ENCODE measurements at regions not wholly inside any gene's neighbourhood (a gene's known extent, or its start where the extent isn't known, plus 50 kb on each side); places are given as distances from the start of the nearest gene placed in this dataset.

DNA sequence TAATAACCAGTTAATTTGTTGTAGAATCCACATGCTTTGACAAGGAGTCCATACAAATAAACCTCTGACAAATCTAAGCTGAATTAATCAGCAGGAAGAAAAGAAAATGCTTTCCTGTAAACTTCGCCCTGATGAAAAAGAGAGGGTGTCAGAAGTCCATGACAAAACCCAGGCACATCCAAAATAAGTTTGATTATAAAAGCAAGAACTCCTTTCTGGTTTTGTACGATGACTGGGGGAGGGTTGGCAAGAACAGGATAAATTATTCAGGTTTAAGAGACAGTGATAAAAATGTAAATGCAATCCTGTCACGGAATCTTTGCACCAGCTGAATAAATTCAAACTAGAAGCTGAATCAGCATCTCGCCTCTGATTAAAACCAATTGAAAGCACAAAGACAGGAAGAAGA, 469.2 kb upstream of the TNP1 start:
- DNase-seq, result no peak

DNA sequence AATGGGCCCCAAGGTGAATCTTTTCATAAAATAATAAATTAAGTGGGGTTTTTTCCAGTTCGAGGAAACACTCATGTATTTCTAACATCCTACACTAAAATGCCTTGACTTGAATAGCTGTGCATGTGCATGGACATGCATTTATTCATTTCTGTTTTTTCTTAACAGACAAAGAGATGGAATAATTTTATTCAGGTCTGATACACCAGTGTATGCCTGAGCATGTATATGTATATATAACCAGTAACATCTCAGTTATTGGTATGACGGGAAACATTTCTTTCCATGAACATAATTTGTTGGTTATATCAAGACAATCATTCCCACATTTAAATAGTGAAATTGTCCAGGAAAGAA, 468.7 kb upstream of the TNP1 start:
- DNase-seq, result no peak

DNA sequence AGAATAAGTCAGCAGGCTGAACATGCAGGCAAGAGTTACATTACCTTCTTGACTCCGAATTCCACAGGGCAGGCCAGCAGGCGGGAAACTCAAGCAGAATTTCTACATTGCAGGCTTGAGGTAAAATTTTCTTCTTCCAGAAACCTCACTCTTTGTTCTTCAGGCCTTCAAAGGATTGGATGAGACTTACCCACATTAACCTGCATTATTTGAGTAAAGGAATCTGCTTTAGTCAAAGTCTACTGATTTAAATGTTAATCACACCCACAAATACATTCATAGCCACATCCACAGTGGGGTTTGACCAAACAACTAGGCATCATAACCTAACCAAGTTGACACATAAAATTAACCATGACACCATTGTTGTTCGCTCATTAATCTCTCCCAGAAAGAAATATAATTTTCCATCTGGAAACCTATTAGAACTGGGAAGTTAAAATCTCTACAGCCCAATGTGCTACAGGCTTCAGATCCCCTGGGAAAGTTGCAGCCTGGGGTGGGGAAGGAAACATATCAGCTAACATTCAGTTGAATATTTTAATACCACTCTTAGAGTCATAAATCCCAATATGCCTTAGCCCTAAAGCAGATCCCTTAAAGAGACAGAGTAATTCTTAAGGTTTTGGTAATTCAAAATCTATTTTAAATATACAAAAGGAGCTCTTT, 468.2 kb upstream of the TNP1 start:
- no peak for DNase-seq

DNA sequence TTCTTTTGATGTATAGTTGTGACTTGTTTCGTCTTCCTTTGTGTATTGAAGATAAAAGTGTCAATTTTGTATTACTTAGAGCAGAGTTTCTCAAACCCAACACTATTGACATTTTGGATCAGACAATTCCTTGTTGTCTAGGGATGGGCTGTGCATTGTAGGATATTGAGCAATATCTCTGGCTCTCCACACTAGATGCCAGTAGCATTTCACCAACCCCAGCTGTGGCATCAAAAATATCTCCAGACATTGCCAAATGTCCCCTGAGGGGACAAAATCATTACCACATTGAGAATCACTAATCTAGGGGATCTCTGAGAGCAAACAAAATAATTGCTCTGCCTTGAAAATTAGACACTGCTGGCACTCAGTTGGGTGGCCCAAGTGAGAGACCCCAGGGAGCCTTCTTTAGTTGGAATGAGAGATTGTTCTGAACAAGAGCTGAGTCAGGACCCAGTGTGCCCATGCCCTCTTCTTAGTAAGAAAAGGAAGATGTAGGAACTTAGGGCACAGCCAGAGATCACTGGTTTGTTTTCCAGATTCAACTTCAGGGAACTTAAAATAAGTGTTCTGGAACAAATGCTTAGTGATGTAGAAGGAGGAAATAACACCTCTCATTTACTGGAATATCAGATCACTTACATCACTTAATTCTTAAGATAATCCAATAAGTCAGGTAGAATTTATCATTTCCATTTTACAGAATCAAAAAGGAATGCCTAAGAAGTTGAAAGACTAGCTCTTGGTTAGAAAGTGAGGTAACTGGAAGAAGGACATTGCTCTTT, 466.6 kb upstream of the TNP1 start:
- DNase-seq, result no peak

DNA sequence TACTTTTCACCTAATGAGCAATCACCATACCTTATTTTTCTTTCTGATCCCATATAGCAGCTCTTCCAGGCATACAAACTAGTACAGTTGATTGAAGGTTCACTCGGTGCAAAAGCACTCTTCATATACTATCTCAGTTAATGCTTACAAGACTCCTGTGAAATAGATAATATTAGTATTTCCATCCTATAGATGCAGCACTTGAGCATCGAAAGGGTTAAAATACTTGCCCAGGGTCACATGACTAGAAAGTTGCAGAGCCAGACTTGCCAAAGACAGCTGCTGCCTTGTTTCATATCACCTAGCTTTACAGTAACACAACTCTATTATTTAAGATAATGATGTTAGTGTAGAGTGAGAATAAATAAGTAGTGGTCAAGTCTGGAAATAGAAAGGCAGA, 466.0 kb upstream of the TNP1 start:
- no peak for DNase-seq

DNA sequence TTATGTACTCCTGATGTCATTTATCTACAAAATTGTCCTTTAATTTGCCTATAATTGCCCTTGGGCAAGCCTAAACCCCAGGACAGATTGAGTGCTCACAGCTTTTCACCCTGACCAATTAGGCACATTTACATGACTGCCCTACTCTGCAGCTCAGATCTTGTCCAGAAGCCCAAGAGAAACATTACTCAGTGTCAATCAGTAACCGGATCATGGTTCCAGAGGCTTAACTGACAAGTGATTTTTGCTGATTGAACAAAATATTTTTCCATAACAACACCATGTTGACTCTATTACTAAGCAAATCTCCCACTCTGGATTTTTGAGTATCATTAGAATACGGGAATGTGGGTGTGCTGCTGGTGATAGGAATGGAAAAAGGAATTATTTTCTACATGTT, 465.4 kb upstream of the TNP1 start:
- no peak for DNase-seq

DNA sequence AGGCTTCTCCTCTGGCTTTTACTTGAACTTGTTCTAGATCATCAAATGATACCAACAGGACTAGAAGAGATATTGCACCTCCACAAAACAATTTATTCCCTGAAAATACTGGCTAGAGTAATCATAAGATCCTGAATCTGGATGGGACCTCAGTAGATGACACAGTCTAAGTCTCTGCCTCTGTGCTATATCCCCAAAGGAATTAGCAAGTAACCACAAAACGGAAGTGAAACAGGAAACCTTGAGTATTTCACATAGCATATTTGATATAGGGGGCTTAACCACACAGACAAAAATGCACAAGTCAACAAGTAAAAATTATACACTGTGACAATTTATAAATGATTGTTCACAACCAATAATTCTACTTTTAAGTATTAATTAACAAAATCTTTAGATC, 456.9 kb upstream of the TNP1 start:
- DNase-seq, result no peak

DNA sequence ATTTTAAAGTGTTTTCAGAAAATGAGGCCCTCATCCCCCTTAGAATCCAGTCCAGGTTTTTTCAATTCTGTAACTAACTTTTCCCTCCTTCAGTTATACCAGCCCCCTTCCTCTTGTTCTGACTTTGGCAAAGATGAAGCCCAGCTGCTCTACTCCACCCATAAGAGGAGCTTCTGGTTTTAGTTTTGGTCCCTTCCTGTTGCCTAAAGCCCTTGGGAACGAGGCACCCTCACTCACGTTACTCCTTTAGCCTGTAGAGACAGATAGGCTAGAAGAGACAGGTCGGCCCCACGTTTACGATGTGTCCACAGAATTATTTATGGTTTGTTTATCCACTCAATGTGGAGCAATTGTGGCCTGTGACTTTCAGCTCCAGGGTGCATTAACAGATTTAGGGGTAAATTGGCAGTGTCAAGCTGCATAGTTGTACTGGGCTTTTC, 454.2 kb upstream of the TNP1 start:
- no peak for DNase-seq

DNA sequence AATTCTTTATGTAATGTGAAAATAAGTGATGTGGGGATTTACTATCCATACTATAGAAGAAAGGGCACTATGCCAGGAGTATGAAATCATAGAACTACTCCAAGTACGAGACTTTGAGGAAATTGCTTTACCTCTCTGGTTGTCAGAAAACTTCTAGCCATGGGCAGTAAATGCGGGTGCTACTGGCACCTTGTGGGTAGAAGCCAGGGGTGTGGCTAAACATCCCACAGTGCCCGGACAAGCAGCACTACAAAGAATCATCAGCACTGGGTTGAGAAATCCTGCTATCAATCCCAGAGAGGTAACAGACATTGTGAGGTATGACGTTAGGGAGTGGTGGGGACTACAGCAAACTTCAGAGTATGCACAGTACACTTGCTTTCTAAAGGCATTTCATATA, 453.5 kb upstream of the TNP1 start:
- no peak for DNase-seq

DNA sequence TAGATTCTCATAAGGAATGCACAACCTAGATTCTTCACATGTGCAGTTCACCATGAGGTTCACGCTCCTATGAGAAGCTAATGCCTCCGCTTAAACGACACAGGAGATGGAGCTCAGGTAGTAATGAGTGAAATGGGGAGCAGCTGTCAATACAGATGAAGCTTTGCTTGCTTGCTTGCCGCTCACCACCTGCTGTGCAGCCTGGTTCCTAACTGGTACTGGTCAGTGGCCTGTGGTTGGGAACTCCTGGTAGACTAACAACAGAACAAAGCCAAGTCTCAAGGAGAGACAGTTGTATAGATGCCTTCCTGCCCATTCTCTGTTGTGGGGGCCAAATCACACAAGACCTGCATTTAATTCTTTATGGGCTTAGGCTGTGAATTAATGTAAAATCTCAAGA, 449.2 kb upstream of the TNP1 start:
- DNase-seq, result no peak

DNA sequence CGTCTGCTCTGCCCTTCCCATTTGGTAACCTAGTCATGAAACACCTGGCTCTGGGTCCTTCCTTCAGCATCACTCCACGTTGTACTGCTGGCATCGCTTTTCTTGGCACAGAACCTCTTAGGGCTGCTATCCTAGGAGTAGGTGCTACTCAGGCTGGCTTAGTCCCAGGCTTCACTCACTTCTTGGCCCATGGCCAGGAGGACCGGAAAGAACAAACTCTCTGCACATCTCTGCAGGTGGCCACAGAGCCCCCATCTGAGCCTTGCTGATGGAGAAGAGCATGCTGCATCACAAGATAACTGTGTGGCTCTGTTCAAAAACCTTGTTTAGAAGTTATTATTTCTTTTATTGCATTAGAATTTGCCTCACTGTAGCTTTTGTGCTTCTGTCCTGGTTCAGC, 447.2 kb upstream of the TNP1 start:
- DNase-seq, result no peak

DNA sequence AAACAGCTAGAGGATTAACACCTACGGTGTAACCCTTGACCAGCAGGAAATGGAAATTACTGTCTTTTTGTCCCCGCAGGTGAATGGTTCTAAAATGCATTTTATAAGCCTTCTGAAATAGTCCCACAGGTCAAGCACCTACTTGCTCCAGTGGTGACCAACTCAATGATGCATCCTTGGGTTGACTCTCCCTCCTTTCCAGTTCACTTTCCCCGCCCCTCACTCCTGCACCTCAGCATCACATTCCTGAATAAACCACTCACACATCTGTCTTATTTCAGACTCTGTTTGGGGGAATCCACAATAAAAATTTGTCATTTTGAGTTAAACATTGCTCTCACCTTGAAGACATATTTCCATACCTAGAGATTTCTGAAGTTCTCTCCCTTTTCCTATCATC, 446.0 kb upstream of the TNP1 start:
- no peak for DNase-seq

DNA sequence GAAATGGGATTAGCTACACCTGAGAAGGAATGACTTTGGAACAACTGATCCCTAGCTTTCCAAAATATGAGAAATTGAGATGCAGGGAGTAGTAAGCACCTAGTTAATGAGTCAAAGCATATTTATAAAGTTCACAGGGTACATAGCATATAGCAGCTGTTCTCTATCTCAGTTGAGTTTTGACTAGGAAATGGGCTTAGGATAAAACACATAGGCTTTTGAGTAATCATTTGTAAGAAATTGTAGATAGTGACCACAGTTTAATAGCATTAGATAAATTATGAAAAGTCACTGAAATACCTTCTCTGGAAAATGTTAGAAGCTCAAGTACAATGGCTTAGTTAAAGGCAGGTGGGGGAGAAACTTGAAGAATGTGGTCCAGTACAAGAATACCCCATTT, 444.7 kb upstream of the TNP1 start:
- DNase-seq, result no peak

DNA sequence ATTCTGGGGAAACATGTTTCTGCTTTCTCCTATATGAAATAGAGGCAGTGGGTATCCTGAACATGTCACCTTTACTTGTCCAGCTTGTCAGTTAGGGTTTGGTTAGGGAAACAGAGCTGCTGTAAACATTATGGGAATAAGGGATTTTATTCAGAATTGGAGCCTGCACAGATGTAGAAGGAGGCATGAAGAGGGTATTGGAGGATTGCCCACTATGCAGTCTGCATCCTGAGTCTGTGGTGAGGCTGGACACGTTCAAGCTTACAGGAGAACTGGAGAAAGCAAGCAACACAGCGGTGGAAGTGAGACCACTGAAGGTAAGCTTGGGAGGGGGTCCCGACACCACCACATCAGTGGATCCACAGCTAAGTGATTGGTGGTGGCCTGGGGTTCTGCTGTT, 443.0 kb upstream of the TNP1 start:
- no peak for DNase-seq

DNA sequence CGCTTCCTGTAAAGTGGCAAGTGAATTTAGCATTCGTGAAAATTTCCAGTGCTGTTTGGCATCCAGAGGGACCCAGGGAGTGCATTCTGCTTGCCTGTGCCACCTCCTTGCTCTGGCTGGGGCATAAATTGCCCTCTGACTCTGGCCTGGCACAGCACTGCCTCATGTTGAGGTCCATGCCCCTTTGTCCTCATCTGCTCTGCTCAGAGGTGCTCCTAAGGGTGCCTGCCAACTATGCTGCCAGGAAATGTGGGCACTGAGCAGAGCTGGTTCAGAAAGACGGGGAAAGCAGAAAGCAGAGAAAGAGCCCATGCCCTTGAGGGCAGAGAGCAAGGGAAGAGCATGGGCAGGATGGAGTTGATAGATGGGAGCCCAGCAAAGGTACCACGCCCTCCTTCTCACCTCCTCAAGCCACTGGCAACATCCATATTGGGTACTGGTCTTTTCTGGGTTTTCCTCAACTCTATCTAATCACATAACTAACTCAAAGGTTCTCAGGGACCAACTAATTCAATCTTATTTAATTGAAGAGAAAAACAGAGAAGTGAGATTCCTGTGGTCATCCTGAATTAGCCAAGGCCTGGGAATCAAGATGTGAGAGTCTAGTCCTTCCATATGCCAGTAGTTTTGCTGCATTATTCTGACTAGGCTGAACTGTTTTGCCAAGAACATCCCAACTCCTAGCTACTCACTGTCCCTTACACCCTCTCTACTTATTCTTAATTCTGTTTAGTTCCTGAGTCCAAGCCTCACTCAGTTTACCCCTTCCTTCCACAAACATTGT, 441.5 kb upstream of the TNP1 start:
- no peak for DNase-seq

DNA sequence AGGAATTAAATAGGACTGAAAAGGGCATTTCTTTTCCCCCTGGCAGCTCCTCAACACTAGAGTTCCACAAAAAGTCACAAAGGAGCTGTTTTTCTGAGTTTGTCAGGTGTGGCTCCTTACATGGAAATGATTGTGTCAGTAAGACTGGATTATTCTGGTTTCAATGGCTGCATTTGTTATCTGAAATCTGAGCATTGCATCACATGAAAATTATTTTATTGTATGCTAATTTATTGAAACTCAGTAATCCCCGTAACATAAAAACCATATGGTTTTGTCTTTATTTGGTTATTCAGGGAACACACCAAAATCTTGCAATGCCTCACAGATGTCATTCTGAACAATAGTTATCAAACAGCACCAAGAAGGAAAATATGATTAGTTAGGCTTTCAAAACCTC, 439.7 kb upstream of the TNP1 start:
- no peak for DNase-seq

DNA sequence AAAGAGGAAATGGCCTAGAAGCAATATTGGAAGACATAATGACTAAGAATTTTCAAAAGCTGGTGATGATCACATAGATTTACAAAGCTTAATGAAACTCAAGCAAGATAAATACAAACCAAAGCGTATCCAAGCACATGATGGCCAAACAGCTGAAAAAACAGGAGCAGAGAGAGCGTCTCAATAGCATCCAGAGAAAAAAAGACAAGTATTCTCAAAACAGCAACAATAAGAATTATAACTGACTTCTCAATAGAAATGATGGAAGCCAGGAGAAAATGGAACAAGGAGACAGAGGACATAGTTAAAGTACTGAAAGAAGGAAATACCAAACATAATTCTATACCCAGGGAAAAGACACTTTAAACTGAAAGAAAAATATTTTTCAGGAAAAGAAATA, 437.2 kb upstream of the TNP1 start:
- no peak for DNase-seq

DNA sequence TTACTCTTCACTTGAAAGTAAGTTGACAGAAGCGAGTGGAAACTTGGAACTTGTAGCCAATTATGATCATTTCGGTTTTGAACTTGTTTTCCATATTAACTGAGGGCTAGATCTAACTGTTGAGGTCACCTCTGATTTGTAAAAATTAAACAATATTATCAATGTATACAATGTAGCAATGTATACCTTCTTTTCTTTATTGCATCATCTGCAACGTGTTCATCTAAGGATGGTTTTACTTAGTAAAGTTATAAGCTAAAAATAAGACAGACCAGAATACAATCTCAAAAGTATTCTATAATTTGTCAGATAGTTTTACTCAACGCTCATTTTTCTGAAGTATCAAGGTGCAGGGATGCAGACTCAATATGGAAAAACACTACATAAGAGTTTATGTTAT, 435.0 kb upstream of the TNP1 start:
- DNase-seq, result no peak

DNA sequence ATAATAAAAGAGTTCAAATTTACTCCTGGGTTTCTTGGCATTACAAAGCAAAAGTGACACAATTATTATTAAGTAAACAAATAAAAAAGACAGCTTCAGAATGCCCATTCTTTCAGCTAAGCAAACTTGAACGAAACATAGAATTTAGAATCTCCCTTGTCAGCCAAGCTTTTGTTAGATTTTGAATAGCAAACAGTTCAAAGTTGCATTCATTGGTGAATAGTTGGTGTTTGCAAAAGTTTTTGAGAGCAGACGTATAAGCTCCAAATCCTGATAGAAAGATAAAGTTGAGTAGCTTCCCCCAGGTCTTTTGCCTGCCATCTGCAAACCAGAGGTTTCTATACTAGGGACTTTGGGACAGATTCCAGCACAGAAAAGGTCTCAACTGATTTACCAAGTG, 434.3 kb upstream of the TNP1 start:
- no peak for DNase-seq

DNA sequence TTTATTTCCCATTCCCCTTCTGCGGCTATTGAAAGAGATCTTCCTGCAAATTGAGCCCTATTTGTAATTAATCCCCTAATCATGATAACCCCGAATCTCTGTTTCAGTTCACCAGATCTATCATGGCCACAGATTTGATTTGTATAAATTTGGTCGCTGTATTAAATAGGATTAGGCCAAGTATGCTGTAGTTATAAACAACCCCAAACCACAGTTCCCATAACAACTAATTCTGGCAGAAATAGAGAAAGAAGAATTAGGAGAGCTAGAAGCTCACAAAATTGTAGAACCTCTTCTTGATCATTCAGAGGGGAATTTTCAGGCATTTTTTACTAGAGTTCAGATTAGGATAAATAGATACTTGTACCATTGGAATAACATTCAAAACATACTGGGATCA, 433.7 kb upstream of the TNP1 start:
- DNase-seq, result no peak

DNA sequence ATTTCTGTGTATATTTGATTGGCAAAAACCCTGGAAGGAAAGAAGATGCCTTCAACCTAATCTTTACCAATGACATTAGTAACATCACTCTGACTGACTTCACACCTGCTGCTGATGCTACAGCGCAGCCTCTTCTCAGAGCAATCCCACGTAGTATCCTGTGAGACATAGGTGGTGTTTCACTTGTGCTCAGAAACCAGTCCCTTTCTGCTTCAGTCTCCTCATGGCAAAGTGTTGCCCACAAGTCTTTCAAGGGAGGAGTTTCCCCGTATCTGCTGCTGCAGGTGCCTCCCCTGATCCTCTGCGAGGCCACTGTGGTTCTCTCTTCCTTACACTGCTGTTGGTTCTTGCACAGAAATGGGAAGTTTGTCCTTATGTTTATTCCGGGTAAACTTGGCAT, 433.2 kb upstream of the TNP1 start:
- no peak for DNase-seq

DNA sequence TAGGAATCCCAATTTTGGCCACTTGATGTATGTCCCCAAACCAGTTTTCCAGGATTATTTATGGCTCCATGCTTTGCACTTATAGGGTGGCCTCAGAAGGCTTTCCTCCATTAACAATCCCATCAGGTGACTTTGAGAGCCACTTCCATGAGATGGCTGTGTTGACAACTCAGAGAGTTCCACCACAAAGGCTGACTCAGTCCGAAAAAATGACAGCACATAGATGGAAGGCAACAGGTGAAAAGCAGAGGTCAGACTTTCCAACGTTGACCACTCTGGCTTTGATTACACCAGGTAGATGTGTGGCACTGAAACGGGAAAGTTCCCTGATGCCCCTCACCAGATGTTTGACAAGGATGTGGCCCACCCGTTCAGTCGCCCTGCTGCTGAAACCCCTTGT, 431.4 kb upstream of the TNP1 start:
- DNase-seq, result no peak

DNA sequence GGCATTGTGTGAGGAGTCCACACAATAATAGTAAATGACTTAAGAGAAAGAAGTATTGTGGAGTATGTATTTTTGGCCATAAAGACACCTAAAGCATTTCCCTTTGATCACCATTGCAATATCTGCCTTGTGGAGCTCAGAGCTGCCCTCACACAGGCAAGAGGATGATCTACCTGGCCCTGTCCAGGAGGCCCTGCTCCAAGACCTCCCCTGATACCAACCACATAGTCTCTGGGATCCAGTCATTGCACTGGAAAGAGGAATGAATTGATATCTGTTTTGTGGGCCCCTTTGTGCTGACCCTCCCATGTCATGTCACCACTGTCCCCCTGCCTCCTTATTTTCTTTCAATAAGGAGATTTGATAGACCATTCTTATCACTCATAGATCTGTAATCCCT, 430.6 kb upstream of the TNP1 start:
- no peak for DNase-seq

DNA sequence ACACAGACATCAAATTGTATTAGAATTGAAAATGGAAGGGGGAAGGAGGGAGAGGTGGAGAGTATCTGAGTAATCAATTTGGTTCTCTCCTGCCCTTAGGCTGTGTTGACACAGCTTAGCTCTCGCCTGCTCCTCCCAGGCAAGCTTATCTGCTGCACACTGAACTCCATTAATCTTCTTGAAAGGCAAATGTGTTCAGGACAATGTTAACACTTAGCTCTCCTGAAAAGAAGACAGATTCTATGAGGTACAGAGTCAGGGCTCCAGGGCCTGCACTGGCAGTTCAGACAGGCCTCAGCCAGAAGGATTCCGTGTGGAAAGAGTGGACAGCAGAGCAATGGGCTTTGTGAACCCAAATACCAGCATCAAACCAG, 430.0 kb upstream of the TNP1 start:
- peak in 1 of 2 experiments; percentile 25 for DNase-seq
